HepG2 (cell line): ENCODE measurements at regions not wholly inside any gene's neighbourhood (a gene's known extent, or its start where the extent isn't known, plus 50 kb on each side); places are given as distances from the start of the nearest gene placed in this dataset.

Experiments
- ATAC-seq: fragments of 200-7000 bp; cut with Tn5 transposase; 3 replicates; pipeline ENCODE4 v1.9.1; 2020; ENCODE audit warnings: mild to moderate bottlenecking, moderate library complexity
- BruUV-seq: library from RNA; stranded (reverse); fragments of 400-500 nt; replicated peaks from 2 replicates; lab custom pipeline; 2021; lab: Mats Ljungman, UMichigan
- CTCF ChIA-PET: fragments of 300-600 bp; formaldehyde crosslinking; extraction: SDS; loops from one replicate; lab custom pipeline; 2021; ENCODE audit warnings: low total read pairs, inconsistent platforms, low intra/inter-chr PET ratio; lab: Yijun Ruan, JAX
- POLR2A ChIA-PET: fragments of 350-600 bp; sonication (Branson Sonifier 250); formaldehyde crosslinking; loops from one replicate; lab custom pipeline; 2020; ENCODE audit warnings: antibody characterized with exemption, inconsistent platforms; lab: Yijun Ruan, JAX
- DNase-seq: peaks from one replicate; pipeline ENCODE4 v3.0.0-alpha.2; 2015; ENCODE audit warnings: low spot score
- FAIRE-seq: peaks from 3 replicates; lab custom pipeline; 2011; peaks lifted over from hg19 to GRCh38; lab: Jason Lieb, UNC
- H2AFZ ChIP-seq: one replicate; pipeline ENCODE4 v1.6.1; 2011; ENCODE audit warnings: low read length, inconsistent platforms
- H3K27ac ChIP-seq: fragments of 300-600 bp; 3 replicates; pipeline ENCODE4 v1.8.0; 2011; ENCODE audit warnings: mixed run types, mild to moderate bottlenecking, mixed read lengths, low read length, inconsistent platforms; ENCODE audit not compliant: insufficient read depth; ENCODE audit errors: extremely low read length
- H3K27me3 ChIP-seq, 2 experiments: fragments of 200-600 bp in 1 of 2; 2 replicates in 1 of 2; 3 replicates in 1 of 2; pipeline versions ENCODE4 v1.6.0 to v1.8.0; 2011; ENCODE audit warnings: low read length in 2 of 2, mild to moderate bottlenecking in 2 of 2, moderate library complexity in 2 of 2, inconsistent platforms in 1 of 2; ENCODE audit not compliant: insufficient read depth in 2 of 2, control insufficient read depth in 1 of 2
- H3K36me3 ChIP-seq, 2 experiments: fragments of 200-600 bp in 1 of 2; replicated peaks in 1 of 2; 2 replicates in 1 of 2; 3 replicates in 1 of 2; pipeline versions ENCODE4 v1.5.1 to v1.8.0; 2011; ENCODE audit warnings: low read length in 2 of 2, inconsistent platforms in 1 of 2; ENCODE audit not compliant: insufficient read depth in 2 of 2, control insufficient read depth in 1 of 2
- H3K4me1 ChIP-seq: 2 replicates; pipeline ENCODE4 v1.5.1; 2012; ENCODE audit warnings: low read length, inconsistent platforms; ENCODE audit not compliant: insufficient read depth
- H3K4me2 ChIP-seq: 2 replicates; pipeline ENCODE4 v1.6.0; 2011; ENCODE audit warnings: low read depth, low read length, inconsistent platforms
- H3K4me3 ChIP-seq, 3 experiments: fragments of 200-600 bp in 1 of 3; sonication (generic), shearing (Covaris generic) in 1 of 3; replicated peaks in 1 of 3; 2 replicates each; pipeline ENCODE4 v1.5.1; 2011 to 2016; ENCODE audit warnings: low read length in 3 of 3, inconsistent platforms in 2 of 3, low read depth in 2 of 3, mild to moderate bottlenecking in 2 of 3, control low read depth in 1 of 3, mixed read lengths in 1 of 3; ENCODE audit not compliant: insufficient read depth in 1 of 3
- H3K79me2 ChIP-seq: one replicate; pipeline ENCODE4 v1.6.1; 2011; ENCODE audit warnings: low read length, inconsistent platforms; ENCODE audit not compliant: insufficient read depth
- H3K9ac ChIP-seq: 2 replicates; pipeline ENCODE4 v1.6.0; 2011; ENCODE audit warnings: mild to moderate bottlenecking, low read depth, low read length, inconsistent platforms; ENCODE audit not compliant: insufficient read depth
- H3K9me3 ChIP-seq: 2 replicates; pipeline ENCODE4 v1.5.1; 2012; ENCODE audit warnings: mild to moderate bottlenecking, low read length
- H4K20me1 ChIP-seq: 2 replicates; pipeline ENCODE4 v1.6.0; 2011; ENCODE audit warnings: inconsistent platforms, mild to moderate bottlenecking, low read length, moderate library complexity; ENCODE audit not compliant: insufficient read depth
- FOXC1 ChIP-seq: sonication (generic); formaldehyde crosslinking; IDR thresholded peaks from 2 replicates; pipeline ENCODE4 v1.8.0; 2022; ENCODE audit warnings: mild to moderate bottlenecking, missing genetic modification reagents, borderline replicate concordance
- ZNF839 ChIP-seq: sonication (generic); formaldehyde crosslinking; IDR thresholded peaks from 2 replicates; pipeline ENCODE4 v1.4.0; 2020; ENCODE audit warnings: missing genetic modification reagents, mild to moderate bottlenecking, borderline replicate concordance
- ZNF891 ChIP-seq: sonication (generic); formaldehyde crosslinking; IDR thresholded peaks from 2 replicates; pipeline ENCODE4 v1.5.0; 2020; ENCODE audit warnings: mild to moderate bottlenecking, missing genetic modification reagents
- WGBS: methylation state at CpG from one replicate; pipeline ENCODE4 v1.1.6; 2017; ENCODE audit warnings: low lambda C conversion rate; 5-methylcytosine and 5-hydroxymethylcytosine counted together
- in situ Hi-C: cut with HindIII; loops from 2 replicates; pipeline ENCODE4 v1.10.0; 2017; ENCODE audit warnings: low pct_unique_long_range_greater_than_20kb; ENCODE audit not compliant: extremely low pct_ligation_motif_present
- intact Hi-C: fragments of 100-400 bp; cut with micrococcal nuclease; formaldehyde crosslinking; loops from one replicate; pipeline ENCODE4 v1.10.0; 2022; ENCODE audit not compliant: unreplicated experiment

DNA sequence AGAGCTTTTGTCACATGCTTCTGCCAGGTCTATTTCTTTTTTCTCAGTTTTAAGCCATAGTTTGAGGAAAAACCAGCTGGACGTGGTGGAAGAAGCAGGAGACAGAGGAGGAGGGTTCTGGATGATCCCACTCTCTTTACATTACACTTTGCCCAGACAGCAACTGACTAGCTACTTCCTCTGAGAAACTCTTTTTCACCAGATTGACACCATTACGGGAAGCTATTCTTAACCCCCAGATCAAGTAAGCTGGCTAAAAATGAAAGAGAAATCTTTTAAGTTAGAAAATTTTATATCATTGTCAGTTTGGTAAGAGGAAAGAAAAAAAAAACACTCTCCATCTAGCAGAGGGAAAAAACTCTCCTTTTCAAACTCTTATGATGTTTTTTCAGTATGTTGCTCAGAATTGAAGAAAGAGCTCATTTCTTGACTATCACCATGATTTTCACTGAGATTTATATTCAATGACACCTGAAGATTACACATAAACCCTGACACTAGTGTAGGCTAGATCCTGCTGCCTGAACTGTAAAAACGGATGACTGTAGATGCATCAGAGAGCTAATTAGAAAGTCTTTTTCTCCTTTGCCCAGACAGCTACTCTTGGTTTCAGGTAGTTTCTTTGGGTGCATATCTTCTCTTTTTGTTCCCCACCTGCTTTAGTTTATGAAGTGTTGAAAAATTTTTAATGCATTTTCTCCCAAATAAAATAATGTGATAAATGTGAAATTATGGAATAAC is 203.1 kb downstream of the TFEC start:
- no peaks in the 10 kb centered on the region for H3K27me3 ChIP-seq
- in situ Hi-C loops (no loop called here), intact Hi-C loops (no loop called here)
- no peaks in the 10 kb centered on the region for H3K4me1 ChIP-seq
- no peak for TF ChIP-seq FOXC1 (CRISPR knock-in tag)
- DNase-seq: no peak
- H3K36me3 ChIP-seq: no peaks in the 10 kb centered on the region
- CTCF ChIA-PET: no interaction called here
- H3K4me2 ChIP-seq: no peak overlapping the region
- no peaks in the 10 kb centered on the region for H3K79me2 ChIP-seq
- H3K9me3 ChIP-seq: no peaks in the 10 kb centered on the region
- H3K4me3 ChIP-seq: no peak overlapping the region
- no peak overlapping the region for H2AFZ ChIP-seq
- no peak for ATAC-seq
- no peak overlapping the region for H3K9ac ChIP-seq
- no peaks in the 10 kb centered on the region for H4K20me1 ChIP-seq
- POLR2A ChIA-PET: no interaction called here
- FAIRE-seq: no peak
- WGBS: 2% methylated on average over 3 of the region's 3 CpGs
- H3K27ac ChIP-seq: no peak overlapping the region
- BruUV-seq: no TSS peak

GRCh38 chr7:115825456-115826115 is 205.0 kb downstream of the TFEC start:
- Histone ChIP-seq H3K9ac (no peak overlapping the region), H3K4me3 (no peak overlapping the region), H3K36me3 (no peaks in the 10 kb centered on the region), H3K27me3 (no peaks in the 10 kb centered on the region), H2AFZ (no peak overlapping the region), H3K4me2 (no peak overlapping the region), H4K20me1 (no peaks in the 10 kb centered on the region), H3K27ac (no peak overlapping the region), H3K79me2 (no peaks in the 10 kb centered on the region), H3K9me3 (no peaks in the 10 kb centered on the region), H3K4me1 (no peaks in the 10 kb centered on the region)
- BruUV-seq: no TSS peak
- POLR2A ChIA-PET: no interaction called here
- DNase-seq (no peak), FAIRE-seq (no peak), ATAC-seq (no peak)
- intact Hi-C loops: no loop called here
- CTCF ChIA-PET: no interaction called here
- in situ Hi-C loops: no loop called here
- whole genome bisulfite sequencing: 1% methylated on average over 2 of the region's 2 CpGs
- no peak for TF ChIP-seq ZNF839 (CRISPR knock-in tag)
- no peak for TF ChIP-seq ZNF891 (CRISPR knock-in tag)
